ENCODE measurements at regions not wholly inside any gene's neighbourhood (a gene's known extent, or its start where the extent isn't known, plus 50 kb on each side); places are given as distances from the start of the nearest gene placed in this dataset.
"Not testable (repeated sequence)": the region's sequence is repeated elsewhere in the genome, so short reads cannot be mapped to it uniquely, and the experiment has no call there.

GRCh38 chr1:187718527-187718926, 889.8 kb downstream of the PLA2G4A start:
- no peak for DNase-seq (ENCODE audit: low read depth)

- no peak for DNase-seq (ENCODE audit: low read depth)
Observed at GRCh38 chr1:187721216-187721615, 892.5 kb downstream of the PLA2G4A start.

GRCh38 chr1:187725216-187725615, 896.5 kb downstream of the PLA2G4A start:
- no peak for DNase-seq (ENCODE audit: low read depth)

- no peak for DNase-seq (ENCODE audit: low read depth)
Observed at GRCh38 chr1:187733232-187733631, 904.5 kb downstream of the PLA2G4A start.

- no peak for DNase-seq (ENCODE audit: low read depth)
Observed at GRCh38 chr1:187734427-187734826, 905.7 kb downstream of the PLA2G4A start.

- no peak for DNase-seq (ENCODE audit: low read depth)
Observed at GRCh38 chr1:187744665-187745064, 915.9 kb downstream of the PLA2G4A start.

GRCh38 chr1:187755536-187755935, 926.8 kb downstream of the PLA2G4A start:
- DNase-seq (ENCODE audit: low read depth): no peak

GRCh38 chr1:187756684-187757083, 927.9 kb downstream of the PLA2G4A start:
- DNase-seq (ENCODE audit: low read depth): not testable (repeated sequence)

GRCh38 chr1:187759825-187760333, 931.1 kb downstream of the PLA2G4A start:
- no peak for DNase-seq (ENCODE audit: low read depth)

GRCh38 chr1:187762118-187762517, 933.4 kb downstream of the PLA2G4A start:
- DNase-seq (ENCODE audit: low read depth): no peak

GRCh38 chr1:187763465-187763864, 934.7 kb downstream of the PLA2G4A start:
- DNase-seq (ENCODE audit: low read depth): no peak

- DNase-seq (ENCODE audit: low read depth): no peak
Observed at GRCh38 chr1:187763976-187764375, 935.2 kb downstream of the PLA2G4A start.

- DNase-seq (ENCODE audit: low read depth): no peak
Observed at GRCh38 chr1:187771396-187771795, 942.6 kb downstream of the PLA2G4A start.

GRCh38 chr1:187773168-187773567, 944.4 kb downstream of the PLA2G4A start:
- no peak for DNase-seq (ENCODE audit: low read depth)

- DNase-seq (ENCODE audit: low read depth): no peak
Observed at GRCh38 chr1:187787736-187788135, 959.0 kb downstream of the PLA2G4A start.

- DNase-seq (ENCODE audit: low read depth): no peak
Observed at GRCh38 chr1:187788718-187789117, 960.0 kb downstream of the PLA2G4A start.

GRCh38 chr1:187790724-187791123, 962.0 kb downstream of the PLA2G4A start:
- DNase-seq (ENCODE audit: low read depth): no peak

GRCh38 chr1:187794561-187794960, 965.8 kb downstream of the PLA2G4A start:
- DNase-seq (ENCODE audit: low read depth): no peak

- DNase-seq (ENCODE audit: low read depth): no peak
Observed at GRCh38 chr1:187809549-187809948, 980.8 kb downstream of the PLA2G4A start.

GRCh38 chr1:187816646-187817045, 987.9 kb downstream of the PLA2G4A start:
- no peak for DNase-seq (ENCODE audit: low read depth)

GRCh38 chr1:187817782-187818181, 989.0 kb downstream of the PLA2G4A start:
- DNase-seq (ENCODE audit: low read depth): no peak

GRCh38 chr1:187819086-187819485, 990.3 kb downstream of the PLA2G4A start:
- no peak for DNase-seq (ENCODE audit: low read depth)

- DNase-seq (ENCODE audit: low read depth): no peak
Observed at GRCh38 chr1:187836557-187836956, 1007.8 kb downstream of the PLA2G4A start.

- DNase-seq (ENCODE audit: low read depth): no peak
Observed at GRCh38 chr1:187837787-187838186, 1009.0 kb downstream of the PLA2G4A start.

Data from HS-5 (cell line).